SK-N-MC (cell line): ENCODE measurements at regions not wholly inside any gene's neighbourhood (a gene's known extent, or its start where the extent isn't known, plus 50 kb on each side); places are given as distances from the start of the nearest gene placed in this dataset.

Source experiments
- EZH2 ChIP-seq: fragments of 200-600 bp; sonication (generic); IDR thresholded peaks from one replicate; pipeline ENCODE4 v1.6.1; 2017; ENCODE audit warnings: antibody characterized with exemption
- POLR2AphosphoS5 ChIP-seq: IDR thresholded peaks from 2 replicates; pipeline ENCODE4 v1.6.1; 2012; ENCODE audit warnings: mild to moderate bottlenecking, low read depth, low read length, borderline replicate concordance

- TF ChIP-seq POLR2AphosphoS5, result no peak
- no peak for TF ChIP-seq EZH2
Measured at GRCh38 chr4:153107246-153107645, 97.0 kb upstream of the TRIM2 start.
